H1 (cell line): ENCODE measurements at regions not wholly inside any gene's neighbourhood (a gene's known extent, or its start where the extent isn't known, plus 50 kb on each side); places are given as distances from the start of the nearest gene placed in this dataset.

Experiments used
- CTCF ChIA-PET: fragments of 300-600 bp; sonication (Branson Sonifier 250); formaldehyde crosslinking; loops from one replicate; lab custom pipeline; 2021; ENCODE audit not compliant: partially characterized antibody; lab: Charles Lee
- POLR2A ChIA-PET: fragments of 300-600 bp; sonication (Branson Sonifier 250); formaldehyde crosslinking; loops from one replicate; lab custom pipeline; 2021; ENCODE audit warnings: inconsistent platforms; ENCODE audit not compliant: partially characterized antibody; lab: Charles Lee
- DNase-seq, 2 experiments: peaks; one replicate each; pipeline versions ENCODE4 v3.0.0 to v3.0.0-alpha.2; 2010 to 2022; ENCODE audit warnings: low spot score in 2 of 2, low read depth in 1 of 2, mixed read lengths in 1 of 2
- FAIRE-seq: peaks from 2 replicates; lab custom pipeline; 2011; peaks lifted over from hg19 to GRCh38; lab: Jason Lieb, UNC
- H2AFZ ChIP-seq: 2 replicates; pipeline ENCODE4 v1.8.1; 2012; ENCODE audit warnings: low read length, inconsistent platforms
- H2AK5ac ChIP-seq: 2 replicates; pipeline ENCODE4 v1.6.1; 2013; ENCODE audit warnings: low read depth, low read length
- H2BK120ac ChIP-seq: replicated peaks from 2 replicates; pipeline ENCODE3; 2013; ENCODE audit warnings: low read depth, low read length, inconsistent platforms
- H2BK12ac ChIP-seq: 2 replicates; pipeline ENCODE4 v1.6.1; 2013; ENCODE audit warnings: low read depth, low read length
- H2BK15ac ChIP-seq: 2 replicates; pipeline ENCODE4 v1.6.1; 2013; ENCODE audit warnings: low read length
- H2BK20ac ChIP-seq: 2 replicates; pipeline ENCODE4 v1.6.1; 2013; ENCODE audit warnings: low read length
- H2BK5ac ChIP-seq: 2 replicates; pipeline ENCODE4 v1.6.1; 2013; ENCODE audit warnings: low read depth, low read length
- H3K14ac ChIP-seq: 2 replicates; pipeline ENCODE4 v1.6.1; 2013; ENCODE audit warnings: inconsistent platforms; ENCODE audit not compliant: insufficient read length
- H3K18ac ChIP-seq: 2 replicates; pipeline ENCODE4 v1.6.1; 2013; ENCODE audit warnings: low read length; ENCODE audit errors: extremely low read depth
- H3K23ac ChIP-seq: 2 replicates; pipeline ENCODE4 v1.6.1; 2013; ENCODE audit warnings: inconsistent platforms; ENCODE audit not compliant: insufficient read length
- H3K23me2 ChIP-seq: 2 replicates; pipeline ENCODE4 v1.6.1; 2013; ENCODE audit warnings: low read depth, low read length
- H3K27ac ChIP-seq: 2 replicates; pipeline ENCODE4 v1.6.1; 2011; ENCODE audit warnings: low read depth, low read length, inconsistent platforms
- H3K27me3 ChIP-seq, 4 experiments: replicated peaks in 1 of 4; 1 replicate in 1 of 4; 2 replicates in 3 of 4; pipeline versions ENCODE4 v1.6.1 to v1.8.1; 2011 to 2013; ENCODE audit warnings: low read length in 3 of 4, mild to moderate bottlenecking in 3 of 4, inconsistent platforms in 2 of 4, mixed read lengths in 2 of 4, moderate library complexity in 1 of 4; ENCODE audit not compliant: control insufficient read depth in 3 of 4, insufficient read depth in 3 of 4; ENCODE audit errors: extremely low read depth in 1 of 4
- H3K36me3 ChIP-seq, 4 experiments: 2 replicates each; pipeline versions ENCODE4 v1.6.1 to v1.8.1; 2011 to 2013; ENCODE audit warnings: mild to moderate bottlenecking in 4 of 4, low read length in 3 of 4, moderate library complexity in 2 of 4, control low read depth in 1 of 4, inconsistent platforms in 1 of 4; ENCODE audit not compliant: insufficient read depth in 4 of 4, control insufficient read depth in 2 of 4
- H3K4ac ChIP-seq: replicated peaks from 2 replicates; pipeline ENCODE3; 2013; ENCODE audit warnings: low read length, low read depth, mixed read lengths, inconsistent platforms; ENCODE audit not compliant: insufficient read length
- H3K4me1 ChIP-seq, 4 experiments: replicated peaks in 1 of 4; 1 replicate in 1 of 4; 2 replicates in 3 of 4; pipeline versions ENCODE4 v1.6.1 to v1.8.1; 2011 to 2013; ENCODE audit warnings: low read length in 3 of 4, inconsistent platforms in 2 of 4, mixed read lengths in 1 of 4; ENCODE audit not compliant: insufficient read depth in 4 of 4, control insufficient read depth in 3 of 4
- H3K4me2 ChIP-seq, 2 experiments: 2 replicates each; pipeline versions ENCODE4 v1.6.1 to v1.8.1; 2011 to 2013; ENCODE audit warnings: low read depth in 2 of 2, low read length in 2 of 2, control low read depth in 1 of 2, inconsistent platforms in 1 of 2, mild to moderate bottlenecking in 1 of 2; ENCODE audit not compliant: insufficient read depth in 1 of 2
- H3K4me3 ChIP-seq, 4 experiments: fragments of 200-600, 300-600 bp in 1 of 4; sonication (generic), shearing (Covaris generic), sonication (Bioruptor Twin) in 1 of 4; 2 replicates each; pipeline versions ENCODE4 v1.5.1 to v1.8.1; 2011 to 2016; ENCODE audit warnings: low read length in 4 of 4, low read depth in 3 of 4, control low read depth in 2 of 4, inconsistent platforms in 2 of 4, mild to moderate bottlenecking in 2 of 4, mixed read lengths in 1 of 4, moderate library complexity in 1 of 4; ENCODE audit not compliant: insufficient read depth in 2 of 4; ENCODE audit errors: extremely low read depth in 1 of 4
- H3K56ac ChIP-seq: replicated peaks from 2 replicates; pipeline ENCODE3; 2013; ENCODE audit warnings: low read depth, mild to moderate bottlenecking, mixed read lengths, low read length, inconsistent platforms; ENCODE audit not compliant: insufficient read length
- H3K79me1 ChIP-seq: 2 replicates; pipeline ENCODE4 v1.6.1; 2013; ENCODE audit warnings: low read depth, low read length, control low read depth
- H3K79me2 ChIP-seq, 2 experiments: 2 replicates each; pipeline versions ENCODE4 v1.6.1 to v1.8.1; 2012 to 2013; ENCODE audit warnings: low read length in 2 of 2, mild to moderate bottlenecking in 2 of 2, inconsistent platforms in 1 of 2; ENCODE audit not compliant: insufficient read depth in 2 of 2, control insufficient read depth in 1 of 2
- H3K9ac ChIP-seq, 4 experiments: replicated peaks in 1 of 4; 1 replicate in 1 of 4; 2 replicates in 3 of 4; pipeline versions ENCODE4 v1.6.1 to v1.8.1; 2011 to 2013; ENCODE audit warnings: low read depth in 3 of 4, low read length in 3 of 4, control low read depth in 2 of 4, mild to moderate bottlenecking in 2 of 4, moderate library complexity in 2 of 4, inconsistent platforms in 1 of 4; ENCODE audit errors: extremely low read depth in 1 of 4
- H3K9me3 ChIP-seq, 2 experiments: 2 replicates each; pipeline versions ENCODE4 v1.6.1 to v1.8.1; 2012 to 2013; ENCODE audit warnings: mild to moderate bottlenecking in 2 of 2, moderate library complexity in 2 of 2, control low read depth in 1 of 2, inconsistent platforms in 1 of 2, low read depth in 1 of 2, low read length in 1 of 2, mixed read lengths in 1 of 2; ENCODE audit not compliant: insufficient read depth in 2 of 2
- H4K20me1 ChIP-seq, 2 experiments: replicated peaks in 1 of 2; 2 replicates each; pipeline versions ENCODE3 to v1.8.1; 2011 to 2013; ENCODE audit warnings: inconsistent platforms in 2 of 2, low read length in 2 of 2, mild to moderate bottlenecking in 1 of 2; ENCODE audit not compliant: insufficient read depth in 2 of 2, control insufficient read depth in 1 of 2
- H4K5ac ChIP-seq: 2 replicates; pipeline ENCODE4 v1.6.1; 2013; ENCODE audit warnings: low read length, low read depth, mixed read lengths, inconsistent platforms; ENCODE audit not compliant: insufficient read length
- H4K8ac ChIP-seq: 2 replicates; pipeline ENCODE4 v1.8.0; 2013; ENCODE audit warnings: mild to moderate bottlenecking, moderate library complexity, low read length, inconsistent platforms; ENCODE audit not compliant: insufficient read depth; ENCODE audit errors: extremely low read depth
- H4K91ac ChIP-seq: replicated peaks from 2 replicates; pipeline ENCODE3; 2013; ENCODE audit warnings: low read length, mixed read lengths, inconsistent platforms; ENCODE audit not compliant: insufficient read length
- JUND ChIP-seq: IDR thresholded peaks from 2 replicates; pipeline ENCODE4 v1.6.1; 2011; ENCODE audit warnings: mild to moderate bottlenecking, improper control_type of control experiment, low read length
- KDM1A ChIP-seq: fragments of 200-600, 300-600 bp; sonication (generic); IDR thresholded peaks from 2 replicates; pipeline ENCODE4 v1.7.1; 2016; ENCODE audit warnings: mild to moderate bottlenecking, low read length, borderline replicate concordance
- KDM5A ChIP-seq: fragments of 200-600 bp; IDR thresholded peaks from 2 replicates; pipeline ENCODE4 v1.7.1; 2012; ENCODE audit warnings: mild to moderate bottlenecking, low read length, inconsistent platforms, mixed read lengths
- RNF2 ChIP-seq: fragments of 200-900, 300-1000 bp; sonication (generic); IDR thresholded peaks from 2 replicates; pipeline ENCODE4 v1.7.1; 2016; ENCODE audit warnings: borderline replicate concordance, low read depth, mild to moderate bottlenecking, antibody characterized with exemption, low read length; ENCODE audit not compliant: poor library complexity, severe bottlenecking; ENCODE audit errors: missing control alignments
- WGBS, 2 experiments: shearing (Covaris generic) in 1 of 2; methylation state at CpG; one replicate each; pipeline versions ENCODE4 v1.1.6 to v1.1.7; 2013 to 2015; ENCODE audit warnings: low lambda C conversion rate in 2 of 2, mixed read lengths in 2 of 2, inconsistent platforms in 1 of 2, low coverage in 1 of 2, missing lambda C conversion rate in 1 of 2; ENCODE audit not compliant: insufficient replicate concordance in 2 of 2, insufficient coverage in 1 of 2, insufficient read length in 1 of 2; ENCODE audit errors: extremely low coverage in 1 of 2, missing lambda C conversion rate in 1 of 2; 5-methylcytosine and 5-hydroxymethylcytosine counted together

DNA sequence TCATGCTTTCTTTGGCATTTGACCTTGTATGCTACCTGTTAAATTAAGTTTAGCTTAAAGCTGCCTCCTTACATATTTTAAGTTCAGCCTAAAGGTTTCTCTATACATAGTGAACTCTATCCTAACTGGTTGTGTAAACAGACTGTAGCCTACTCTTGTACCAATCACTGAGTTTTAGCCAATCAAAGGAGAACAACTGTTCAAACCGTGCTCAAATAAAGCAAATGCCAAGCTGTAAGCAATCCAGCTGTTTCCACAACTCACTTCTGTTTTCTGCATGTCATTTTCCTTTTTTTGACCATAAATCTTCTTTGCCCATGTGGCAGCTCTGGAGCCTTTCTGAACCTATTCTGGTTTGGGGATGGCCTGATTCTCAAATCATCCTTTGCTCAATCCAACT is 1603.8 kb upstream of the ACVR2A start:
- Histone ChIP-seq H3K4ac (no peak overlapping the region), H3K79me2 (no peaks in the 10 kb centered on the region), H3K9me3 (no peaks in the 10 kb centered on the region), H4K20me1 (no peaks in the 10 kb centered on the region), H4K5ac (no peak overlapping the region), H3K4me2 (no peak overlapping the region), H4K8ac (no peak overlapping the region)
- no peak for FAIRE-seq
- TF ChIP-seq RNF2 (no peak), KDM5A (no peak), KDM1A (no peak), JUND (no peak)
- TF ChIP-seq, all 59 proteins: peak for 0
- H2BK20ac ChIP-seq = no peak overlapping the region
- H3K36me3 ChIP-seq = no peaks in the 10 kb centered on the region
- no peak overlapping the region for H2AK5ac ChIP-seq
- no peak overlapping the region for H2BK120ac ChIP-seq
- no peaks in the 10 kb centered on the region for H3K79me1 ChIP-seq
- no peak overlapping the region for H3K18ac ChIP-seq
- H3K27me3 ChIP-seq = no peaks in the 10 kb centered on the region
- no peaks in the 10 kb centered on the region for H3K23me2 ChIP-seq
- DNase-seq = no peak
- 94% methylated on average over 1 of the region's 1 CpG; no CpG with 5 or more reads in 1 of the 2 experiments for WGBS, 2 experiments
- no peak overlapping the region for H2BK15ac ChIP-seq
- H2BK5ac ChIP-seq = no peak overlapping the region
- H4K91ac ChIP-seq = no peak overlapping the region
- H3K9ac ChIP-seq = no peak overlapping the region
- no peak overlapping the region for H3K27ac ChIP-seq
- H3K14ac ChIP-seq = no peak overlapping the region
- no peak overlapping the region for H2AFZ ChIP-seq
- H3K4me1 ChIP-seq = no peaks in the 10 kb centered on the region
- no peak overlapping the region for H3K4me3 ChIP-seq
- H2BK12ac ChIP-seq = no peak overlapping the region
- no peak overlapping the region for H3K23ac ChIP-seq
- ChIA-PET POLR2A (interaction anchor here (0.9 kb wide), 1 partner anchor 9 kb away, joined by 4 read pairs; no protein-coding TSS in a partner anchor), CTCF (interaction anchor here (0.6 kb wide), 1 partner anchor 266 kb away, joined by 3 read pairs; no protein-coding TSS in a partner anchor)
- H3K56ac ChIP-seq = no peak overlapping the region
